ENCODE measurements at regions not wholly inside any gene's neighbourhood (a gene's known extent, or its start where the extent isn't known, plus 50 kb on each side); places are given as distances from the start of the nearest gene placed in this dataset.
"Not testable (repeated sequence)": the region's sequence is repeated elsewhere in the genome, so short reads cannot be mapped to it uniquely, and the experiment has no call there.

DNA sequence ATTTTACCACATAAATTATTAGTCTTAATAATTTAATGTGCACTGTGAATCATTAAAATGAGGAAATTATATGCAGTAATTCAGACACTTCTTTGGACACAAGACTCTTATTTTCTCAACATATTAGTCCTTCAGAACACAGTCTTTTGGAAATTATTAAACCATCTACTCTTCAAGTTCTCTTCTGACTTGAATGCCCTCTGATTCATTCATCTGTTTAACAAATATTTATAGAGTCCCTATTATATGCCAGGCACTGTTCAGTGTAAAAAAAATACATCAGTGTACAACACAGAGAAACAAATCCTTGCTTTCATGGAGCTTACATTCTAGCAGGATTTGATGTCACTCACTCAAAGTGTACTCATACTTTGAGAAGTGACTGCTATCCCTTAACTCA lies 163.4 kb upstream of the IL12B start:
- Mint-ChIP-seq H3K36me3 (no peaks in the 10 kb centered on the region), H3K27ac (no peak overlapping the region), H3K9me3 (peaks cover 0 to 3% (median 0%) of the 10 kb centered on the region in 11 donors), H3K4me3 (no peak overlapping the region), H3K4me1 (no peaks in the 10 kb centered on the region), H3K27me3 (peaks cover 0 to 22% (median 5%) of the 10 kb centered on the region in 5 donors)
- intact Hi-C loops (cut with micrococcal nuclease): no loop called here
- Histone ChIP-seq H3K27me3 (ENCODE audit: control insufficient read depth in 2 of 2, insufficient read depth in 2 of 2, low read length in 2 of 2) (no peaks in the 10 kb centered on the region), H3K9me3 (ENCODE audit: control insufficient read depth in 2 of 3, low read length in 3 of 3) (no peaks in the 10 kb centered on the region), H3K36me3 (ENCODE audit: control insufficient read depth in 2 of 3, insufficient read depth in 3 of 3, low read length in 3 of 3) (no peaks in the 10 kb centered on the region), H3K4me3 (ENCODE audit: low read length) (no peak overlapping the region), H3K4me1 (ENCODE audit: control insufficient read depth in 2 of 2, insufficient read depth in 2 of 2, low read length in 2 of 2) (no peaks in the 10 kb centered on the region), H3K27ac (ENCODE audit: low read depth, low read length) (no peak overlapping the region)
- ATAC-seq (no peak), DNase-seq (no peak)
- POLR2A ChIA-PET: no interaction called here
- CTCF ChIA-PET: no interaction called here

DNA sequence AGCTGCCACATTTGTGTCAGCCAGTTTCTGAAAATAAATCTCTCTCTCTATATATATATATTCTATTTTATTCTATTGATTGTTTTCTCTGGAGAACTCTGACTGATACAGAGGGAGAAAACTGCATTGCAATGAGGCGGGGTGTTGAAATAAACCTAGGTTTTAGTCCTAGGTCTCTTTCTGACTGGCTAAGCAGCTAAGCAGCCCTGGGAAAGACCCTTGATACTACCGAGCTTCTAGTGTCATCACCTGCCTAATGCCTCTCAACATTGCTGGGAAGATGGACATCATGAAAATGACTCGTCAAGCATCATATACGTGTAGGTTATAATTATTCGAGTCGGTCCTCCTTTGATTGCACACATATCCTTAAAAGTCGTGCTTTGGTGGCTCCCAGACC lies 166.5 kb upstream of the IL12B start:
- intact Hi-C loops (cut with micrococcal nuclease): no loop called here
- no peaks in the 10 kb centered on the region for H3K4me1 Mint-ChIP-seq
- ChIA-PET CTCF (no interaction called here), POLR2A (no interaction called here)
- H3K27ac Mint-ChIP-seq: no peak overlapping the region
- Histone ChIP-seq H3K4me1 (ENCODE audit: control insufficient read depth in 2 of 2, insufficient read depth in 2 of 2, low read length in 2 of 2) (no peaks in the 10 kb centered on the region), H3K27ac (ENCODE audit: low read depth, low read length) (no peak overlapping the region), H3K36me3 (ENCODE audit: control insufficient read depth in 2 of 3, insufficient read depth in 3 of 3, low read length in 3 of 3) (no peaks in the 10 kb centered on the region), H3K4me3 (ENCODE audit: low read length) (no peak overlapping the region), H3K9me3 (ENCODE audit: control insufficient read depth in 2 of 3, low read length in 3 of 3) (no peaks in the 10 kb centered on the region), H3K27me3 (ENCODE audit: control insufficient read depth in 2 of 2, insufficient read depth in 2 of 2, low read length in 2 of 2) (no peaks in the 10 kb centered on the region)
- DNase-seq (no peak), ATAC-seq (no peak)
- peaks cover 0 to 5% (median 0%) of the 10 kb centered on the region in 11 donors for H3K9me3 Mint-ChIP-seq
- H3K27me3 Mint-ChIP-seq: peaks cover 0 to 20% (median 5%) of the 10 kb centered on the region in 5 donors
- H3K4me3 Mint-ChIP-seq: no peak overlapping the region
- H3K36me3 Mint-ChIP-seq: no peaks in the 10 kb centered on the region

DNA sequence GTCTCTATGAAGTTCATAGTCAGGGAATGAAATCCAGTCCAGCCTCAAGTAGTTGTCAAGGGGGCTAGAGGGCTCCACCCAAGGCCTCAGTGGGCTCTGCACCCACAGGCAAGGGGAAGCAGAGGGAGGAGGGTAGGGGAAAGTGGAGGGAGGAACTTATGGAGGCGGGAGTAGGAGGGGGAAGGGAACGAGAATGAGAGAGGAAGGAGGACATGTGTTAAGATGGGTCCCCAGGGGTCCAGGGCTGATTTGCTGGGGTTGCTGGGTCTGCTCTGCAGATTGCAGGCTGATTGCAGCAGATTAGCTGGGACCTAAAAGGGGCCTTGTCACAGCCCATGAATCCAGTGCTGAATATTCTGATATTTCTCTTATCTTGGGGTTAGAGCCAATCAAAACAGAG lies 166.9 kb upstream of the IL12B start:
- H3K36me3 ChIP-seq (ENCODE audit: control insufficient read depth in 2 of 3, insufficient read depth in 3 of 3, low read length in 3 of 3): no peaks in the 10 kb centered on the region
- ChIA-PET POLR2A (no interaction called here), CTCF (no interaction called here)
- H3K27ac ChIP-seq (ENCODE audit: low read depth, low read length): no peak overlapping the region
- Mint-ChIP-seq H3K4me3 (no peak overlapping the region), H3K36me3 (no peaks in the 10 kb centered on the region), H3K4me1 (no peaks in the 10 kb centered on the region), H3K27me3 (peaks cover 0 to 20% (median 5%) of the 10 kb centered on the region in 5 donors), H3K9me3 (peaks cover 0 to 5% (median 0%) of the 10 kb centered on the region in 11 donors), H3K27ac (no peak overlapping the region)
- DNase-seq (no peak), ATAC-seq (no peak)
- H3K4me1 ChIP-seq (ENCODE audit: control insufficient read depth in 2 of 2, insufficient read depth in 2 of 2, low read length in 2 of 2): no peaks in the 10 kb centered on the region
- no peaks in the 10 kb centered on the region for H3K9me3 ChIP-seq (ENCODE audit: control insufficient read depth in 2 of 3, low read length in 3 of 3)
- H3K4me3 ChIP-seq (ENCODE audit: low read length): no peak overlapping the region
- no peaks in the 10 kb centered on the region for H3K27me3 ChIP-seq (ENCODE audit: control insufficient read depth in 2 of 2, insufficient read depth in 2 of 2, low read length in 2 of 2)
- intact Hi-C loops (cut with micrococcal nuclease): no loop called here

DNA sequence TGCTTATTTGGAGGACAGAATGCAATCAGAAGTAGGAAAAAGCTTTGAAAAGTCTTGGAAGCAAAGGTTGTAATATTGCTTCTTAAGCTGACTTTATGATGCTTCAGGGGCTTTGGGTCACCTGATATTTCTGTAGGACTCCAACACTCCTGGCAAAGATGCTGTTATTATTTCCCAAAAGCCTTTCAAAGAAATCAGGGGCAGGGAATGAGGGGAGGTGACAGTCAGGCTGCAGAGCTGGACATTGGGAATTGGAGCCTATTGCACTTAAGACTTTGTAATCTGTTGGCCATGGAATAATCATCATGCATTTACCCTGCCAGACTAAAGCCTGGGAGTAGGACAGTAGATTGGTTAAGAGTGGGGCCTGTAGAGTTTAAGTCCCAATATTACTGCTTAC lies 168.3 kb upstream of the IL12B start:
- ATAC-seq (no peak), DNase-seq (no peak)
- POLR2A ChIA-PET: no interaction called here
- Mint-ChIP-seq H3K36me3 (no peaks in the 10 kb centered on the region), H3K4me1 (no peaks in the 10 kb centered on the region), H3K27me3 (peaks cover 0 to 15% (median 5%) of the 10 kb centered on the region in 5 donors), H3K9me3 (peaks cover 0 to 5% (median 1%) of the 10 kb centered on the region in 11 donors), H3K4me3 (no peak overlapping the region), H3K27ac (no peak overlapping the region)
- H3K4me3 ChIP-seq (ENCODE audit: low read length): no peak overlapping the region
- no peak overlapping the region for H3K27ac ChIP-seq (ENCODE audit: low read depth, low read length)
- CTCF ChIA-PET: interaction anchor here (0.6 to 0.8 kb wide), 3 partner anchors 28 to 506 kb away, joined by 3 to 5 read pairs (median 4); no protein-coding TSS in a partner anchor
- no peaks in the 10 kb centered on the region for H3K27me3 ChIP-seq (ENCODE audit: control insufficient read depth in 2 of 2, insufficient read depth in 2 of 2, low read length in 2 of 2)
- H3K36me3 ChIP-seq (ENCODE audit: control insufficient read depth in 2 of 3, insufficient read depth in 3 of 3, low read length in 3 of 3): no peaks in the 10 kb centered on the region
- no peaks in the 10 kb centered on the region for H3K9me3 ChIP-seq (ENCODE audit: control insufficient read depth in 2 of 3, low read length in 3 of 3)
- intact Hi-C loops (cut with micrococcal nuclease): no loop called here
- H3K4me1 ChIP-seq (ENCODE audit: control insufficient read depth in 2 of 2, insufficient read depth in 2 of 2, low read length in 2 of 2): no peaks in the 10 kb centered on the region

DNA sequence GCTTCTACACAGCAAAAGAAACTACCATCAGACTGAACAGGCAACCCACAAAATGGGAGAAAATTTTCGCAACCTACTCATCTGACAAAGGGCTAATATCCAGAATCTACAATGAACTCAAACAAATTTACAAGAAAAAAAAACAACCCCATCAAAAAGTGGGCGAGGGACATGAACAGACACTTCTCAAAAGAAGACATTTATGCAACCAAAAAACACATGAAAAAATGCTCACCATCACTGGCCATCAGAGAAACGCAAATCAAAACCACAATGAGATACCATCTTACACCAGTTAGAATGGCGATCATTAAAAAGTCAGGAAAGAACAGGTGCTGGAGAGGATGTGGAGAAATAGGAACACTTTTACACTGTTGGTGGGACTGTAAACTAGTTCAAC lies 171.8 kb upstream of the IL12B start:
- DNase-seq; H3K27me3 ChIP-seq (ENCODE audit: control insufficient read depth in 2 of 2, insufficient read depth in 2 of 2, low read length in 2 of 2); H3K4me1 Mint-ChIP-seq; CTCF ChIA-PET; POLR2A ChIA-PET; intact Hi-C loops (cut with micrococcal nuclease); H3K4me1 ChIP-seq (ENCODE audit: control insufficient read depth in 2 of 2, insufficient read depth in 2 of 2, low read length in 2 of 2); H3K9me3 Mint-ChIP-seq; H3K4me3 ChIP-seq (ENCODE audit: low read length); H3K36me3 Mint-ChIP-seq; H3K27me3 Mint-ChIP-seq; H3K4me3 Mint-ChIP-seq; ATAC-seq; H3K27ac ChIP-seq (ENCODE audit: low read depth, low read length); H3K36me3 ChIP-seq (ENCODE audit: control insufficient read depth in 2 of 3, insufficient read depth in 3 of 3, low read length in 3 of 3); H3K27ac Mint-ChIP-seq; H3K9me3 ChIP-seq (ENCODE audit: control insufficient read depth in 2 of 3, low read length in 3 of 3): not testable (repeated sequence)

DNA sequence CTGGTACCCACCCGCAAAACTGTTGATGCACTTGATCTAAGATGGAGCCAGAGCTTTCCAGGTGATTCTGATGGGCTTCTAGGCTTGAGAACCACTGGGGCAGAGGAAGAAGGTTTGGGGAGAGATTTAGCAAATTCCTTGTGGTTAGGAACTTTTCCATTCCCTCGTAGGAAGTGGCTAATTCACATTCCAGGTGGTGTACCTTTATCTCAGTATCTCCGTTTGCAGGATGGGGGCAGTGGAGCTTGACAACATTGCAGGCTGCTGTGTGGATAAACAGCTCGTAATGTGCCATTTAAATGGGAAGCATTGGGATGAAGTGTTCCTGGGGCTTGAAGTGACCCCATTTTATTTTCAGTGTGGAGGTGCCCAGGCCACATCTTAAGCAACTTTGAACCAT lies 172.9 kb upstream of the IL12B start:
- Histone ChIP-seq H3K27me3 (ENCODE audit: control insufficient read depth in 2 of 2, insufficient read depth in 2 of 2, low read length in 2 of 2) (no peaks in the 10 kb centered on the region), H3K4me1 (ENCODE audit: control insufficient read depth in 2 of 2, insufficient read depth in 2 of 2, low read length in 2 of 2) (no peaks in the 10 kb centered on the region), H3K27ac (ENCODE audit: low read depth, low read length) (no peak overlapping the region), H3K9me3 (ENCODE audit: control insufficient read depth in 2 of 3, low read length in 3 of 3) (no peaks in the 10 kb centered on the region), H3K36me3 (ENCODE audit: control insufficient read depth in 2 of 3, insufficient read depth in 3 of 3, low read length in 3 of 3) (no peaks in the 10 kb centered on the region), H3K4me3 (ENCODE audit: low read length) (no peak overlapping the region)
- DNase-seq (no peak), ATAC-seq (no peak)
- no peaks in the 10 kb centered on the region for H3K36me3 Mint-ChIP-seq
- intact Hi-C loops (cut with micrococcal nuclease): no loop called here
- H3K9me3 Mint-ChIP-seq: peaks cover 0 to 4% (median 1%) of the 10 kb centered on the region in 11 donors
- H3K27me3 Mint-ChIP-seq: peaks cover 0 to 18% (median 0%) of the 10 kb centered on the region in 5 donors
- H3K27ac Mint-ChIP-seq: no peak overlapping the region
- POLR2A ChIA-PET: no interaction called here
- H3K4me1 Mint-ChIP-seq: no peaks in the 10 kb centered on the region
- H3K4me3 Mint-ChIP-seq: no peak overlapping the region
- CTCF ChIA-PET: no interaction called here

DNA sequence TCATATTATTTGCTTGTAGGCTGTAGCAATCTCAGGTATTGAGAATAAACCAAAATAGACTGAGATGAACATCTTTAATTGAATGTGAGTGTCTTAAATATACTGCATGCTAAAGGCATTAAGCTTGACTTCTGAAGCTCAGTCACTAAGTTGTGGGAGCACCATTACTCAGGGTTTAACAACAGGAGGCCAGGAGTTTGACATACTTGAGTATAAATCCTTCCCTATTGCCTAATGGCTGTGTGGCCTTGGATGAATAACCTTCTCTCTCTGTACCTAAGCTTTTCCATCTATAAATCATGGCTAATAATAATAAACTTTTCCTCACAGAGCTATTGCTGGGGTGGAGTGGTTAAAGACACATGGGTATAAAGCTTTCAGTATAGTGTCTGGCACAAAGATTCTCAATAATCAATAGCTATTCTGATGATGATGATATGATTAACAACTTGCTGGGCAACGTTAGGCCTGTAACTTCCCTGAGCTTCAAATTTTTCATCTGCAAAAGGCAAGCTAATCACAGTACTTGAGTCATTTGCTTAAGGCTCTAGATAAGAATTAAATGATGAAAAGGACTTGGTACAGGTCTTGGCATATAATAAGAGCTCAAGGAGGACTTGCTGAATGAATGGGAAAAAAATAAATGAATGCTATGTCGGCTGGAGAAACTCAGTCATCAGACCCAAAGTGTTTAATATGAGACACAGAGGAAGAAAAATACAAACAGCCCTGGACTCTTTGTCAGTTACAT lies 174.0 kb upstream of the IL12B start:
- Histone ChIP-seq H3K4me1 (ENCODE audit: control insufficient read depth in 2 of 2, insufficient read depth in 2 of 2, low read length in 2 of 2) (no peaks in the 10 kb centered on the region), H3K9me3 (ENCODE audit: control insufficient read depth in 2 of 3, low read length in 3 of 3) (no peaks in the 10 kb centered on the region), H3K27ac (ENCODE audit: low read depth, low read length) (no peak overlapping the region), H3K27me3 (ENCODE audit: control insufficient read depth in 2 of 2, insufficient read depth in 2 of 2, low read length in 2 of 2) (no peaks in the 10 kb centered on the region), H3K4me3 (ENCODE audit: low read length) (no peak overlapping the region), H3K36me3 (ENCODE audit: control insufficient read depth in 2 of 3, insufficient read depth in 3 of 3, low read length in 3 of 3) (no peaks in the 10 kb centered on the region)
- POLR2A ChIA-PET: no interaction called here
- no peak for ATAC-seq
- intact Hi-C loops (cut with micrococcal nuclease): no loop called here
- Mint-ChIP-seq H3K9me3 (peaks cover 0 to 4% (median 1%) of the 10 kb centered on the region in 11 donors), H3K27me3 (peaks cover 0 to 25% (median 0%) of the 10 kb centered on the region in 5 donors), H3K27ac (no peak overlapping the region), H3K4me1 (no peaks in the 10 kb centered on the region), H3K36me3 (no peaks in the 10 kb centered on the region), H3K4me3 (no peak overlapping the region)
- CTCF ChIA-PET: no interaction called here
- no peak for DNase-seq
